MM.1S (cell line): ENCODE measurements at regions not wholly inside any gene's neighbourhood (a gene's known extent, or its start where the extent isn't known, plus 50 kb on each side); places are given as distances from the start of the nearest gene placed in this dataset.

Experiments
- CTCF ChIP-seq: fragments of 300-600 bp; sonication (generic); IDR thresholded peaks from 2 replicates; pipeline ENCODE4 v1.5.1; 2016; ENCODE audit warnings: antibody characterized with exemption, low read length, mixed read lengths
- EZH2 ChIP-seq: fragments of 300-600 bp; sonication (generic); optimal IDR thresholded peaks from 2 replicates; pipeline ENCODE3; 2017; ENCODE audit warnings: low read depth, mild to moderate bottlenecking, antibody characterized with exemption, low read length, mixed read lengths

- TF ChIP-seq EZH2 = no peak
- TF ChIP-seq CTCF = no peak
Measured at GRCh38 chr21:27110956-27111355, 144.1 kb upstream of the ADAMTS5 start.
